GM21528 (cell line): ENCODE measurements at regions not wholly inside any gene's neighbourhood (a gene's known extent, or its start where the extent isn't known, plus 50 kb on each side); places are given as distances from the start of the nearest gene placed in this dataset.

Experiments used
- ATAC-seq: cut with Tn5 transposase; IDR thresholded peaks from one replicate; pipeline ENCODE4 v1.9.1; 2021; ENCODE audit warnings: mild to moderate bottlenecking, moderate library complexity; ENCODE audit not compliant: unreplicated experiment, low FRiP score

DNA sequence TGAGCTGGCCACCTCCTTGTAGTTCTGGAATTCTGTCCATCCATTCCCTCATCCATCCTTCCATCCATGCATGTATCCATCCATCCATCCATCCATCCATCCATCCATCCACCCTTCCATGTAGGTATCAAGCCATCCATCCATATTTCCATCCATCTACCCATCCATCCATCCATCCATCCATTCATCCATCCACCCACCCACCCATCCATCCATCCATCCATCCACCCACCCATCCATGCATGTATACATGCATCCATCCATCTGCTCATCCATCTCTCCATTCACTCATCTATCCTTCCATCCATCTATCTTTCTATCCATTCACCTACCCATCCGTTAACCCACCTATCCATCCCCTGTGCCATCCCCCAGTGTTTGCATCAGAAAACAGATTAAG, 153.6 kb upstream of the STX18 start:
- no peak for ATAC-seq

GRCh38 chr4:4694827-4695226, 153.0 kb upstream of the STX18 start:
- no peak for ATAC-seq

GRCh38 chr4:4694296-4694772, 152.5 kb upstream of the STX18 start:
- no peak for ATAC-seq

- ATAC-seq = no peak
These were observed 152.0 kb upstream of the STX18 start for GRCh38 chr4:4693755-4694295.

DNA sequence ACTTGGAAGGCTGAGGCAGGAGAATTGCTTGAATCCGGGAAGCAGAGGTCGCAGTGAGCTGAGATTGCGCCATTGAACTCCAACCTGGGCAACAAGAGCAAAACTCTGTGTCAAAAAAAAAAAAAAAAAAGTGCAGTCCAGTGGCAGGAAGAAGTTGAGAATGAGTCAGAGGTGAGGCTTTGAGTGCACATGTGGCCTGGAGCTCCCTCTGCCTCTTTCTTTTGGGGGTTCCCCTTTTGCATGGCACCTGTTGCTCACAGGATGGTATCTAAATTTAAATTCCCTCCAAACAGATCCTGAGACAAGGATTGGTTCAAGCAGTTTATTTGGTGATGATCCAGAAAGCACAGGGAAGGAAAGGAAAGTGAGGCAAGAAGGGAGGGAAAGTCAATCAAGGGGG, 151.4 kb upstream of the STX18 start:
- no peak for ATAC-seq

DNA sequence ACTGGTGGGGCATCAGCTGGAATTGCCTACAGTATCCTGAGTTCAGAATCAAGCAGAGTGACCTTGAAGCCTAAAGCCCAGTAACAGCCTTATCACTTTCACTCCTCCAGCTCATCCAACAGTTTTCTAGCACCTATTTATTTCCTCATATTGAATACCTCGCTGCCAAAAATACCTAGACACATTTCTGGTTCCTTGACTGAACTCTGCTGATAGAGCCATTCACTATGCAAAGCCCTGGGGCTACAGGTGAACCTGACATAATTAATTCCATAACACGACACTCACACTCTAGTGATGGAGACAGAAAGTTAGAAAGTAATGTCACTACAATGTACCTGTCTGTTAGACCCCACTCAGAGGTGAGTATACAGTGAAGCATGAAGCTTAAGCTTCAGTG, 149.0 kb upstream of the STX18 start:
- no peak for ATAC-seq

GRCh38 chr4:4689694-4690440, 148.0 kb upstream of the STX18 start:
- peak; percentile 87 for ATAC-seq

GRCh38 chr4:4687935-4688727, 146.3 kb upstream of the STX18 start:
- ATAC-seq = no peak

DNA sequence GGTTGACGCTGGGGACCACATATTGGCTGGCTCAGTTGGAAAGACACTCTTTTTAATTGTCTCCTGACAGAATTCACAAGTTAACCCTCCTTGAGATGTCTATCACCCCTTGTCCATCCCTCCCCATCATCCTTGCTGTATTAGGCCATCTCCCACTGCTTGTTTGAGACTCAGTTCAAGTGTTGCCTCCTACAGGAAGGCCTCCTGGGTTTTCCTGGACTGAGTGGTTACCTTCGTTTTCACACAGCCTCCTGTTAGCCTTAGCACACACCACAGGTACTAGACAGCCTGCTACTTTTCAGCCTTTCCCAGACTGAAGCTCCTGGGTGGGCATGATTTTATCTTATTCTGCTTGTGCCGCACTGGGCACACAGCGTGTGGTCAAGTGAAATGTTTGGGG, 145.3 kb upstream of the STX18 start:
- no peak for ATAC-seq

- no peak for ATAC-seq
These were observed 144.3 kb upstream of the STX18 start for GRCh38 chr4:4685810-4686795.

DNA sequence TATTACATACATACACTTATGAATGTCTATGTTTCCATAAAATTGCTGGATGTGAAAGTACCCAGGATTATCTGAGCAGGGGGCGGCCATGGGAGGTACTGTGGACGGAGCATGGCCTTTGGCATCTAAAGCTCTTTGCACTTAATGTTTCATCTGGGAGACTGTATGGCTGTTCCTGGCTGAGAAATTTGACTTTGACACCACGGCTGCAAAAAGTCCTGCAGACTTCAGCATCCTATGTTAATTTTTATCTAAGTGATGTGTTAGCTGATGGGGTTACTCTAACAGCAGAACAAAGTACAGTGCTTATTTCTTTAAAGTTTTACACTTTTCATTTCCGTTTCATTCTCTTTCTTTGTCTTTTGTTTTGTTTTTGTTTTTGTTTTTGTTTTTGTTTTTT, 139.8 kb upstream of the STX18 start:
- ATAC-seq = no peak

DNA sequence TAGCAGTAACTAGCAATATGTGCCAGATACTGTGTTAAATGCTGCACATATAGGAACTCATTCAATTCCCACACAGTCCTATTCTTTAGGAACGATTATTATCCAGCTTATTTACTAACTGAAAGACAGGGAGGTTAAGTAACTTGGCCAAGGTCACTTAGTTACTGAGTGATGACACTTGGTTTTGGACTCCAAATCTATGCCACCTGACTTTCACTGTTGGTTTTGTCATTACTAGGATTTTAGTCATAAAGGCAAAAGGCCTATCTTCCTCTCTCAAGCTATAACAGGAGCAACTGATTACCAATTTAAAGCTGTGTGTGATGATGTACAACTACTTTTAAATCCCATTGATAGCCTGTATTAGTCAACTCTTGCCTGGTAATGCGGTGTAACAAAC, 138.9 kb upstream of the STX18 start:
- ATAC-seq = no peak

DNA sequence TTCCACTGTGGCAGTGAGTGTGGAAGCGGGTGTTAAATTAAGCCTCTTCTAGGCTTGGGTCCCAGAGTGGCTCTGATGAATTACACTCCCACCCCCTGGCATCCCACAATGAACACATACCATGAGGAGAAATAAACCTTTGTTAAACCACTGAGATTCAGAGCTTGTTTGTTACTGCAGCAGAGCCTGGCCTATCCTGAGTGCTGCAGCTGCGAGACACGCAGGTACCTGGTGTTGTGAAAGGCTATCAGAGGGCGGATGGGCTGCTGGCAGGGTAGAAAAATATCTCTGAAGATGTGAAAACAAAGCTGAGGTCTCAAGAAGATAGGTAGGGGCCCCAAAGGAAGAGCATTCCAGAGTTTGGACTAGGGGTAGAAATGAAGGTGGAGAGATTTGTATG, 138.4 kb upstream of the STX18 start:
- no peak for ATAC-seq

- ATAC-seq = no peak
These were observed 136.0 kb upstream of the STX18 start for GRCh38 chr4:4677556-4678522.

DNA sequence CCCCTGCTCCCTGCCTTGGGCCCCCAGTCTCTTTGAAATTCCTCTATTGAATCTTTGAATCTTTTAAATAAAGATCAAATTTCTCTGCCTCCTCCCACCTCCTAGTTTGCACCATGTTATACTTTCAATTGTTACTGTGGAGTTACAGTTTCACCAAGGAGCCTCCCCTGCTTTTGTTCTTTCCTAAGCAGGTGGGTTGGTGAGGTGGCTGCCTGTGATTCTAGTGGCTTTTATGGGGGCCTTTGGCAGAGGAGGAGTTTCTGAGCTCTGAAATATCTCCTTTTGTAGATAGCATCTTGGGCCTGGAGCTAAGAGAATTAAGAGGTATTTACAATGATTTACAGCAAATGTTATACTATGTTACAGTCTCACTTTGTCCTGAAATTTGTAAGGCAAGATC, 133.8 kb upstream of the STX18 start:
- ATAC-seq = no peak

GRCh38 chr4:4675051-4675581, 133.3 kb upstream of the STX18 start:
- ATAC-seq = no peak

DNA sequence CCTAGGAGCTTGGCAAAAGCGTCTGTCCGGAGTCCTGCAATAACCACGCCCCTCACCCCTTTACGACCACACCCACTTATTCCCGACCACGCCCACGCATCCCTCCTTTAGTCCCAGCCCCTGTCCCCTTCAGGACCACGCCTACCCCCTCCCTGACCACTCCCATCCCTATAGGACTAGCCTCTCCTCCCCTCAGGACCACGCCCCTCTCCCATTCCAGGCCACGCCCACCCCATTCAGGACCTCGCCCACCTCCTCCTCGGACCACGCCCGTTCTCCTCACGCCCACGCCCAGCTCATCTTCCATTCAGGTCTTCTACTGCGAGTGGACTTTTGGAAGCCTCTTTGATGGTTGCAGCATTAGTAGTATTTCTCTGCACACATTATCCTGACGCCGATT, 131.2 kb upstream of the STX18 start:
- ATAC-seq = no peak

DNA sequence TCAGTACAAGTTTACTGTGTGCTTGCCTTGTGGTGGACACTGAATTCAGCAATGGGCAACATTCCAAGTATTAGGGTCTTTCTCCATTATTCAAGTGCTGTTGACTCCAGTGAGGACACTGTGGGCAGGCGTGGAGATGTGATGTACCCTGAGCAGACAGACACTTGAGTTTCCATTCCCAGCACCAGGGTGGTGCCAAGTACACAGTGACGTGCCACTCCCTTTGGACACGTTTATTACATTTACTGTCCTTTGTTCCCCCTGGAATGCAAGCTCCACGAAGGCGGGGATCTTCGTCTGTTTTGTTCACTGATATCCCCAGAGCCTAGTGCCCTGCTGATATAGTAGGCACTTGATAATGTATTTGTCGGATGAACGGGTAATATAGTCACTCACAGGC, 130.6 kb upstream of the STX18 start:
- no peak for ATAC-seq

- ATAC-seq = no peak
These were observed 130.0 kb upstream of the STX18 start for GRCh38 chr4:4671774-4672349.
